ENCODE measurements at regions not wholly inside any gene's neighbourhood (a gene's known extent, or its start where the extent isn't known, plus 50 kb on each side); places are given as distances from the start of the nearest gene placed in this dataset.

- no peak for TF ChIP-seq SP1 (IDR thresholded peaks at IDR 0.05)
- TF ChIP-seq FOXK2 (IDR thresholded peaks at IDR 0.05), result no peak
Observed at GRCh38 chr16:65301029-65301428, 179.2 kb upstream of the CDH11 start.

All from HEK293T (cell line).